Neural progenitor cell (in vitro differentiated cells): ENCODE measurements at regions not wholly inside any gene's neighbourhood (a gene's known extent, or its start where the extent isn't known, plus 50 kb on each side); places are given as distances from the start of the nearest gene placed in this dataset.
A peak's percentile ranks its signal among the peaks of the same experiment; 100 is the strongest.

Experiments used
- DNase-seq: peaks from one replicate; pipeline ENCODE4 v3.0.0-alpha.2; 2016; ENCODE audit warnings: low spot score
- H2AFZ ChIP-seq: fragments of 200-600 bp; sonication (generic); replicated peaks from 2 replicates; pipeline ENCODE4 v1.6.1; 2016; ENCODE audit warnings: antibody characterized with exemption
- H3F3A ChIP-seq: fragments of 200-600 bp; sonication (generic); 2 replicates; pipeline ENCODE4 v1.6.1; 2016; ENCODE audit warnings: antibody characterized with exemption, low read depth
- H3K27ac ChIP-seq: fragments of 200-600 bp; sonication (generic); 2 replicates; pipeline ENCODE4 v1.5.1; 2016; ENCODE audit warnings: mild to moderate bottlenecking
- H3K27me3 ChIP-seq: fragments of 200-600 bp; sonication (generic); 2 replicates; pipeline ENCODE4 v1.6.1; 2016; ENCODE audit warnings: mild to moderate bottlenecking, moderate library complexity
- H3K36me3 ChIP-seq: fragments of 200-600 bp; sonication (generic); 2 replicates; pipeline ENCODE4 v1.5.1; 2016
- H3K4me1 ChIP-seq: fragments of 200-600 bp; sonication (generic); 2 replicates; pipeline ENCODE4 v1.6.1; 2016; ENCODE audit warnings: mixed run types
- H3K4me2 ChIP-seq: fragments of 200-600 bp; sonication (generic); 2 replicates; pipeline ENCODE4 v1.6.1; 2016
- H3K4me3 ChIP-seq: fragments of 200-600 bp; sonication (generic); 2 replicates; pipeline ENCODE4 v1.5.1; 2016
- H3K79me2 ChIP-seq: fragments of 200-600 bp; sonication (generic); 2 replicates; pipeline ENCODE4 v1.6.1; 2016; ENCODE audit warnings: low read depth
- H3K9ac ChIP-seq: fragments of 200-600 bp; sonication (generic); 2 replicates; pipeline ENCODE4 v1.6.1; 2016
- H3K9me3 ChIP-seq: fragments of 200-600 bp; sonication (generic); 2 replicates; pipeline ENCODE4 v1.5.1; 2016; ENCODE audit warnings: low read depth
- H4K20me1 ChIP-seq: fragments of 200-600 bp; sonication (generic); 2 replicates; pipeline ENCODE4 v1.6.1; 2016; ENCODE audit warnings: low read depth
- H3K27ac Mint-ChIP-seq: 3 replicates; pipeline ENCODE4 v1.8.0; 2021; ENCODE audit warnings: mixed read lengths
- H3K27me3 Mint-ChIP-seq: 2 replicates; pipeline ENCODE4 v1.8.0; 2022; ENCODE audit warnings: low read depth, mild to moderate bottlenecking, inconsistent platforms, moderate library complexity, mixed read lengths; ENCODE audit not compliant: insufficient read depth
- H3K36me3 Mint-ChIP-seq: 3 replicates; pipeline ENCODE4 v1.8.0; 2021; ENCODE audit warnings: mixed read lengths
- H3K4me1 Mint-ChIP-seq: 3 replicates; pipeline ENCODE4 v1.8.0; 2021; ENCODE audit warnings: mixed read lengths
- H3K4me3 Mint-ChIP-seq: 3 replicates; pipeline ENCODE4 v1.8.0; 2021; ENCODE audit warnings: mild to moderate bottlenecking, moderate library complexity, mixed read lengths
- H3K9me3 Mint-ChIP-seq: 3 replicates; pipeline ENCODE4 v1.8.0; 2020; ENCODE audit warnings: mixed read lengths
- CTCF ChIP-seq: fragments of 200-600 bp; sonication (generic); IDR thresholded peaks from 2 replicates; pipeline ENCODE4 v1.5.1; 2017; ENCODE audit warnings: antibody characterized with exemption, mild to moderate bottlenecking
- EZH2 ChIP-seq: fragments of 200-600 bp; sonication (generic); IDR thresholded peaks from 2 replicates; pipeline ENCODE4 v1.6.1; 2017; ENCODE audit warnings: antibody characterized with exemption, mild to moderate bottlenecking, moderate library complexity
- EZH2phosphoT487 ChIP-seq: fragments of 200-600 bp; sonication (generic); IDR thresholded peaks from 2 replicates; pipeline ENCODE4 v1.6.1; 2017; ENCODE audit warnings: antibody characterized with exemption

GRCh38 chrX:134167591-134168203 lies 69.3 kb upstream of the CCDC160 start:
- peaks cover 42% of the 10 kb centered on the region for H3K79me2 ChIP-seq
- H3K9me3 ChIP-seq = no peaks in the 10 kb centered on the region
- H2AFZ ChIP-seq = no peak overlapping the region
- no peak for DNase-seq
- peak overlapping the region; percentile 79 for H3K27ac ChIP-seq
- H3K36me3 ChIP-seq = peaks cover 13% of the 10 kb centered on the region
- no peak overlapping the region for H3K9ac ChIP-seq
- no peak overlapping the region for H3K4me3 ChIP-seq
- Mint-ChIP-seq H3K27me3 (peaks cover 5% of the 10 kb centered on the region), H3K4me1 (peaks cover 37% of the 10 kb centered on the region), H3K4me3 (no peak overlapping the region), H3K36me3 (peaks cover 37% of the 10 kb centered on the region), H3K9me3 (no peaks in the 10 kb centered on the region), H3K27ac (no peak overlapping the region)
- peaks cover 9% of the 10 kb centered on the region for H3K4me1 ChIP-seq
- peaks cover 42% of the 10 kb centered on the region for H4K20me1 ChIP-seq
- TF ChIP-seq EZH2phosphoT487 (no peak), CTCF (no peak), EZH2 (no peak)
- no peak overlapping the region for H3K4me2 ChIP-seq
- H3K27me3 ChIP-seq = no peaks in the 10 kb centered on the region
- H3F3A ChIP-seq = peaks cover 64% of the 10 kb centered on the region

- Histone ChIP-seq H3K4me2 (peak overlapping the region; percentile 74), H3K4me1 (peaks cover 28% of the 10 kb centered on the region), H3K4me3 (peak overlapping the region; percentile 80), H3K9me3 (no peaks in the 10 kb centered on the region), H3K36me3 (peaks cover 13% of the 10 kb centered on the region), H2AFZ (no peak overlapping the region), H3K27ac (peak overlapping the region; percentile 92), H3K27me3 (no peaks in the 10 kb centered on the region), H4K20me1 (peaks cover 42% of the 10 kb centered on the region), H3F3A (peaks cover 77% of the 10 kb centered on the region), H3K9ac (peak overlapping the region; percentile 35), H3K79me2 (peaks cover 77% of the 10 kb centered on the region)
- peaks cover 34% of the 10 kb centered on the region for H3K36me3 Mint-ChIP-seq
- peak overlapping the region; percentile 97 for H3K4me3 Mint-ChIP-seq
- peak overlapping the region; percentile 75 for H3K27ac Mint-ChIP-seq
- H3K27me3 Mint-ChIP-seq = peaks cover 15% of the 10 kb centered on the region
- peak; percentile 69 for DNase-seq
- peaks cover 59% of the 10 kb centered on the region for H3K4me1 Mint-ChIP-seq
- no peaks in the 10 kb centered on the region for H3K9me3 Mint-ChIP-seq
- no peak for TF ChIP-seq EZH2
- TF ChIP-seq EZH2phosphoT487 = no peak
- no peak for TF ChIP-seq CTCF
These were observed 65.1 kb upstream of the CCDC160 start for GRCh38 chrX:134171661-134172587.

- Histone ChIP-seq H3K79me2 (peaks cover 78% of the 10 kb centered on the region), H3K4me3 (peak overlapping the region; percentile 80), H2AFZ (no peak overlapping the region), H3F3A (peaks cover 77% of the 10 kb centered on the region), H3K4me1 (peaks cover 33% of the 10 kb centered on the region), H3K27me3 (no peaks in the 10 kb centered on the region), H3K27ac (peak overlapping the region; percentile 92), H3K9ac (peak overlapping the region; percentile 63), H4K20me1 (peaks cover 38% of the 10 kb centered on the region), H3K4me2 (peak overlapping the region; percentile 74), H3K9me3 (no peaks in the 10 kb centered on the region), H3K36me3 (peaks cover 13% of the 10 kb centered on the region)
- Mint-ChIP-seq H3K27ac (peak overlapping the region; percentile 100), H3K36me3 (peaks cover 30% of the 10 kb centered on the region), H3K27me3 (peaks cover 15% of the 10 kb centered on the region), H3K9me3 (no peaks in the 10 kb centered on the region), H3K4me3 (peak overlapping the region; percentile 97), H3K4me1 (peaks cover 62% of the 10 kb centered on the region)
- DNase-seq = peak; percentile 28
- no peak for TF ChIP-seq EZH2phosphoT487
- no peak for TF ChIP-seq EZH2
- no peak for TF ChIP-seq CTCF
These were observed 64.3 kb upstream of the CCDC160 start for GRCh38 chrX:134172588-134173259.
